Spleen (tissue), 3 donors: ENCODE measurements at regions not wholly inside any gene's neighbourhood (a gene's known extent, or its start where the extent isn't known, plus 50 kb on each side); places are given as distances from the start of the nearest gene placed in this dataset.

ENCODE experiments used
- POLR2A ChIP-seq, 3 donors: fragments of 450-650 bp; IDR thresholded peaks; one replicate each; pipeline ENCODE4 v1.5.1; 2017; ENCODE audit warnings: antibody characterized with exemption in 3 of 3, mild to moderate bottlenecking in 1 of 3
- POLR2AphosphoS5 ChIP-seq, 3 donors: sonication (generic); formaldehyde crosslinking; IDR thresholded peaks; one replicate each; pipeline ENCODE4 v1.5.1; 2017; ENCODE audit warnings: antibody characterized with exemption in 3 of 3

DNA sequence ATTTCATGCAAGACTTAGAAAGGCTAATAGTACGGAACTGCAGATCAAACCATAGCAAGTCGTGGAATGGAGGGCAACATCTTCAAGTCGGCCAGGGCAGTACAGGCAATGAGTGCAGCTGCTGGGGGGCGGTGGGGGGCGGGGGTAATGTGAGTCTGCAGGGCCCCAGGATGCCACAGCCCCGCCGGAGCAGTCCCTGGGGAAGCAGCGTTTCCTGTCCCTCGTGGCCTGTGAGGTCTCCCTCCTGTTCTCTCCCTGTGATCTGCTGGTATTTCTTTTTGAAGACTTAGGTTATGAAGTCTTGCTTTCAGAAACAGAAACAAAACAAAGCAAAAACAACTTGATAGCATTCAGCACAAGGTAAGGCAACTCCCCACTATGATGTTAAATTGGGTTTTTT is 351.9 kb downstream of the FOXA2 start:
- TF ChIP-seq POLR2AphosphoS5 (IDR thresholded peaks at IDR 0.05) = no peak
- TF ChIP-seq POLR2A (IDR thresholded peaks at IDR 0.05) = no peak
